HCT116 (cell line): ENCODE measurements at regions not wholly inside any gene's neighbourhood (a gene's known extent, or its start where the extent isn't known, plus 50 kb on each side); places are given as distances from the start of the nearest gene placed in this dataset.

Experiments used
- CBX3 ChIP-seq: IDR thresholded peaks from 2 replicates; pipeline ENCODE4 v1.6.1; 2012; ENCODE audit warnings: low read depth
- CEBPB ChIP-seq: IDR thresholded peaks from 2 replicates; pipeline ENCODE4 v1.6.1; 2012; ENCODE audit warnings: low read depth
- EZH2 ChIP-seq: fragments of 200-600 bp; sonication (generic); IDR thresholded peaks from 2 replicates; pipeline ENCODE4 v1.6.1; 2017; ENCODE audit warnings: antibody characterized with exemption, mixed run types
- EZH2phosphoT487 ChIP-seq: fragments of 200-600 bp; IDR thresholded peaks from 2 replicates; pipeline ENCODE4 v1.6.1; 2018; ENCODE audit warnings: antibody characterized with exemption, borderline replicate concordance
- FOSL1 ChIP-seq: IDR thresholded peaks from 2 replicates; pipeline ENCODE4 v1.6.1; 2012; ENCODE audit warnings: low read depth
- POLR2A ChIP-seq: IDR thresholded peaks from 2 replicates; pipeline ENCODE4 v1.7.0; 2011; ENCODE audit warnings: borderline replicate concordance; ENCODE audit not compliant: insufficient read depth, insufficient read length; ENCODE audit errors: extremely low read depth
- RAD21 ChIP-seq: IDR thresholded peaks from 2 replicates; pipeline ENCODE4 v1.6.1; 2012; ENCODE audit warnings: low read depth, mild to moderate bottlenecking
- SIN3A ChIP-seq: IDR thresholded peaks from 2 replicates; pipeline ENCODE4 v1.6.1; 2012; ENCODE audit warnings: low read depth
- TF ChIP-seq, protein P1 (sequence below), 3 experiments: fragments of 200-600 bp in 1 of 3; sonication (generic) in 1 of 3; IDR thresholded peaks in 2 of 3; conservative IDR thresholded peaks in 1 of 3; 2 replicates each; pipeline ENCODE4 v1.5.1; 2012 to 2017; ENCODE audit warnings: low read depth in 2 of 3, low read length in 2 of 3, antibody characterized with exemption in 1 of 3, borderline replicate concordance in 1 of 3, control low read depth in 1 of 3, mild to moderate bottlenecking in 1 of 3, mixed read lengths in 1 of 3, mixed run types in 1 of 3, moderate library complexity in 1 of 3; ENCODE audit not compliant: insufficient read depth in 1 of 3
- TF ChIP-seq, protein P2 (sequence below): IDR thresholded peaks from 2 replicates; pipeline ENCODE4 v1.6.1; 2012; ENCODE audit warnings: low read depth
- TF ChIP-seq, protein P3 (sequence below): IDR thresholded peaks from 2 replicates; pipeline ENCODE4 v1.6.1; 2012

DNA sequence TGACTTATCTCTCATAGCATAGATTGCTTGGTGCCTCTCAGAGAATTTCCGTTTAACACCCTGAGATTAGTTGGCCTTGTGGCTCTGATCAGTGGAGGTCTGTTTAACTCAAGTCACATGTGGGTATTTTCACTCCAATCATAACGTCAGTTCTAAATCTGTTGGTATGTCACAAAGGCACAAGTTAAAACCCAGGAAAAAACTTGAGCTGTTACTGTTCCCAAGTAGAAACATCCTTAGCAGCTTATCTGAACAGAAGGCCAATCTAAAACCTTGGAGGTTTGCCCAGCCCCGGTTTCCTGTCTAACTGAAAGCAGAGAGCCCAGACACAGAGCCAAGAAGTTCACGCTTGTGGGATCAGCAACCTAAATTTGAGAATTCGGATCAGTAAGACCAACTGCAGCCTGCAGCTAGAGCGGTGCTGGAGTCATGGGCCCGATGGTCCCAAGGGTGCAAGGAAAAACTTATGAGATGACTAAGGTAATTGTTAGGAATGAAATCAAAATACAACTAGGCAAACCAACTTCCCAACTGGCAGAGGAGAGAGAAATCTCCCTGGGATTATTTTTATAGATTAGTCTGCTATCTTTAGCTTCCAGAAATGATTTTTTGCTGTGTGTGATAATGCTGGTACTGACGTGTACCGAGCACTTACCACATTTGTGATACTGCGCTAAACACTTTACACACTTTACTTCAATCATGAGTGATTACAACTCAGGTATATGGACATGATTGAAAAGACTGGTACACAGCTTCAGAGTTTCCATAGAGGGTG is 90.2 kb upstream of the C1orf21 start:
- no peak for TF ChIP-seq FOSL1
- no peak for TF ChIP-seq EZH2
- TF ChIP-seq, protein P1, sequence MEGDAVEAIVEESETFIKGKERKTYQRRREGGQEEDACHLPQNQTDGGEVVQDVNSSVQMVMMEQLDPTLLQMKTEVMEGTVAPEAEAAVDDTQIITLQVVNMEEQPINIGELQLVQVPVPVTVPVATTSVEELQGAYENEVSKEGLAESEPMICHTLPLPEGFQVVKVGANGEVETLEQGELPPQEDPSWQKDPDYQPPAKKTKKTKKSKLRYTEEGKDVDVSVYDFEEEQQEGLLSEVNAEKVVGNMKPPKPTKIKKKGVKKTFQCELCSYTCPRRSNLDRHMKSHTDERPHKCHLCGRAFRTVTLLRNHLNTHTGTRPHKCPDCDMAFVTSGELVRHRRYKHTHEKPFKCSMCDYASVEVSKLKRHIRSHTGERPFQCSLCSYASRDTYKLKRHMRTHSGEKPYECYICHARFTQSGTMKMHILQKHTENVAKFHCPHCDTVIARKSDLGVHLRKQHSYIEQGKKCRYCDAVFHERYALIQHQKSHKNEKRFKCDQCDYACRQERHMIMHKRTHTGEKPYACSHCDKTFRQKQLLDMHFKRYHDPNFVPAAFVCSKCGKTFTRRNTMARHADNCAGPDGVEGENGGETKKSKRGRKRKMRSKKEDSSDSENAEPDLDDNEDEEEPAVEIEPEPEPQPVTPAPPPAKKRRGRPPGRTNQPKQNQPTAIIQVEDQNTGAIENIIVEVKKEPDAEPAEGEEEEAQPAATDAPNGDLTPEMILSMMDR (IDR thresholded peaks at IDR 0.05 in 2 of 3, conservative IDR thresholded peaks at IDR 0.05 in 1 of 3; ENCODE audit: borderline replicate concordance in 1 of 3, insufficient read depth in 1 of 3, low read depth in 2 of 3, low read length in 2 of 3), result no peak
- TF ChIP-seq, protein P2, sequence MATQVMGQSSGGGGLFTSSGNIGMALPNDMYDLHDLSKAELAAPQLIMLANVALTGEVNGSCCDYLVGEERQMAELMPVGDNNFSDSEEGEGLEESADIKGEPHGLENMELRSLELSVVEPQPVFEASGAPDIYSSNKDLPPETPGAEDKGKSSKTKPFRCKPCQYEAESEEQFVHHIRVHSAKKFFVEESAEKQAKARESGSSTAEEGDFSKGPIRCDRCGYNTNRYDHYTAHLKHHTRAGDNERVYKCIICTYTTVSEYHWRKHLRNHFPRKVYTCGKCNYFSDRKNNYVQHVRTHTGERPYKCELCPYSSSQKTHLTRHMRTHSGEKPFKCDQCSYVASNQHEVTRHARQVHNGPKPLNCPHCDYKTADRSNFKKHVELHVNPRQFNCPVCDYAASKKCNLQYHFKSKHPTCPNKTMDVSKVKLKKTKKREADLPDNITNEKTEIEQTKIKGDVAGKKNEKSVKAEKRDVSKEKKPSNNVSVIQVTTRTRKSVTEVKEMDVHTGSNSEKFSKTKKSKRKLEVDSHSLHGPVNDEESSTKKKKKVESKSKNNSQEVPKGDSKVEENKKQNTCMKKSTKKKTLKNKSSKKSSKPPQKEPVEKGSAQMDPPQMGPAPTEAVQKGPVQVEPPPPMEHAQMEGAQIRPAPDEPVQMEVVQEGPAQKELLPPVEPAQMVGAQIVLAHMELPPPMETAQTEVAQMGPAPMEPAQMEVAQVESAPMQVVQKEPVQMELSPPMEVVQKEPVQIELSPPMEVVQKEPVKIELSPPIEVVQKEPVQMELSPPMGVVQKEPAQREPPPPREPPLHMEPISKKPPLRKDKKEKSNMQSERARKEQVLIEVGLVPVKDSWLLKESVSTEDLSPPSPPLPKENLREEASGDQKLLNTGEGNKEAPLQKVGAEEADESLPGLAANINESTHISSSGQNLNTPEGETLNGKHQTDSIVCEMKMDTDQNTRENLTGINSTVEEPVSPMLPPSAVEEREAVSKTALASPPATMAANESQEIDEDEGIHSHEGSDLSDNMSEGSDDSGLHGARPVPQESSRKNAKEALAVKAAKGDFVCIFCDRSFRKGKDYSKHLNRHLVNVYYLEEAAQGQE, result no peak
- TF ChIP-seq EZH2phosphoT487, result no peak
- TF ChIP-seq SIN3A, result no peak
- TF ChIP-seq CEBPB, result no peak
- no peak for TF ChIP-seq POLR2A
- no peak for TF ChIP-seq RAD21
- no peak for TF ChIP-seq CBX3
- TF ChIP-seq, protein P3, sequence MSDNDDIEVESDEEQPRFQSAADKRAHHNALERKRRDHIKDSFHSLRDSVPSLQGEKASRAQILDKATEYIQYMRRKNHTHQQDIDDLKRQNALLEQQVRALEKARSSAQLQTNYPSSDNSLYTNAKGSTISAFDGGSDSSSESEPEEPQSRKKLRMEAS, result no peak
